Smooth muscle cell (in vitro differentiated cells): ENCODE measurements at regions not wholly inside any gene's neighbourhood (a gene's known extent, or its start where the extent isn't known, plus 50 kb on each side); places are given as distances from the start of the nearest gene placed in this dataset.

Experiments
- DNase-seq: peaks from one replicate; lab custom pipeline; 2025; ENCODE audit not compliant: unreplicated experiment; lab: John Stamatoyannopoulos, UW
- H2AFZ ChIP-seq: fragments of 200-600 bp; sonication (generic); 2 replicates; pipeline ENCODE4 v1.6.0; 2016; ENCODE audit warnings: antibody characterized with exemption, low read depth, mild to moderate bottlenecking
- H3F3A ChIP-seq: fragments of 200-600 bp; sonication (generic); 2 replicates; pipeline ENCODE4 v1.6.0; 2017; ENCODE audit warnings: antibody characterized with exemption, low read depth
- H3K27ac ChIP-seq: fragments of 200-600 bp; sonication (generic); 2 replicates; pipeline ENCODE4 v1.5.1; 2016; ENCODE audit warnings: low read depth, mild to moderate bottlenecking
- H3K27me3 ChIP-seq: fragments of 200-600 bp; sonication (generic); 2 replicates; pipeline ENCODE4 v1.6.1; 2016; ENCODE audit warnings: low read depth, mild to moderate bottlenecking
- H3K36me3 ChIP-seq: fragments of 200-600 bp; sonication (generic); 2 replicates; pipeline ENCODE4 v1.5.1; 2016; ENCODE audit warnings: low read depth
- H3K4me1 ChIP-seq: fragments of 200-600 bp; sonication (generic); 2 replicates; pipeline ENCODE4 v1.5.1; 2016; ENCODE audit warnings: low read depth
- H3K4me2 ChIP-seq: fragments of 200-600 bp; sonication (generic); 2 replicates; pipeline ENCODE4 v1.6.0; 2016; ENCODE audit warnings: mild to moderate bottlenecking
- H3K4me3 ChIP-seq: fragments of 200-600 bp; sonication (generic); 2 replicates; pipeline ENCODE4 v1.5.1; 2016; ENCODE audit warnings: mild to moderate bottlenecking
- H3K79me2 ChIP-seq: fragments of 200-600 bp; sonication (generic); 2 replicates; pipeline ENCODE4 v1.6.0; 2016; ENCODE audit warnings: low read depth, mild to moderate bottlenecking
- H3K9ac ChIP-seq: fragments of 200-600 bp; sonication (generic); 2 replicates; pipeline ENCODE4 v1.6.0; 2016; ENCODE audit warnings: low read depth
- H3K9me3 ChIP-seq: fragments of 200-600 bp; sonication (generic); replicated peaks from 2 replicates; pipeline ENCODE4 v1.5.1; 2016; ENCODE audit warnings: low read depth
- H4K20me1 ChIP-seq: fragments of 200-600 bp; sonication (generic); 2 replicates; pipeline ENCODE4 v1.6.0; 2016; ENCODE audit warnings: low read depth
- CTCF ChIP-seq: fragments of 200-600 bp; sonication (generic); IDR thresholded peaks from 2 replicates; pipeline ENCODE4 v1.5.1; 2017; ENCODE audit warnings: borderline replicate concordance, mild to moderate bottlenecking, antibody characterized with exemption; ENCODE audit not compliant: insufficient read depth, poor library complexity, severe bottlenecking
- WGBS: methylation state at CpG from one replicate; pipeline ENCODE4 v1.1.7; 2016; ENCODE audit warnings: low lambda C conversion rate; 5-methylcytosine and 5-hydroxymethylcytosine counted together

GRCh38 chr4:175147233-175147632 is 229.1 kb downstream of the ADAM29 start:
- Histone ChIP-seq H3K79me2 (no peaks in the 10 kb centered on the region), H3K9ac (no peak overlapping the region), H3K4me1 (no peaks in the 10 kb centered on the region), H2AFZ (no peak overlapping the region), H3K9me3 (no peaks in the 10 kb centered on the region), H3K4me2 (no peak overlapping the region), H4K20me1 (no peaks in the 10 kb centered on the region), H3K36me3 (no peaks in the 10 kb centered on the region), H3K27ac (no peak overlapping the region), H3F3A (no peaks in the 10 kb centered on the region), H3K27me3 (no peaks in the 10 kb centered on the region), H3K4me3 (no peak overlapping the region)
- WGBS = 95% methylated on average over 12 of the region's 12 CpGs
- DNase-seq = no peak
- no peak for TF ChIP-seq CTCF

- Histone ChIP-seq H3K4me2 (no peak overlapping the region), H3K4me1 (no peaks in the 10 kb centered on the region), H3K9ac (no peak overlapping the region), H3F3A (no peaks in the 10 kb centered on the region), H3K9me3 (no peaks in the 10 kb centered on the region), H3K27ac (no peak overlapping the region), H3K27me3 (no peaks in the 10 kb centered on the region), H3K4me3 (no peak overlapping the region), H4K20me1 (no peaks in the 10 kb centered on the region), H2AFZ (no peak overlapping the region), H3K79me2 (no peaks in the 10 kb centered on the region), H3K36me3 (no peaks in the 10 kb centered on the region)
- no peak for DNase-seq
- 87% methylated on average over 2 of the region's 2 CpGs for WGBS
- no peak for TF ChIP-seq CTCF
Observed at GRCh38 chr4:175166020-175166419, 247.9 kb downstream of the ADAM29 start.

GRCh38 chr4:175176710-175177109 is 258.6 kb downstream of the ADAM29 start:
- no peak overlapping the region for H3K27ac ChIP-seq
- WGBS = 85% methylated on average over 4 of the region's 4 CpGs
- no peak overlapping the region for H3K4me2 ChIP-seq
- H3K79me2 ChIP-seq = no peaks in the 10 kb centered on the region
- H4K20me1 ChIP-seq = no peaks in the 10 kb centered on the region
- H3K36me3 ChIP-seq = no peaks in the 10 kb centered on the region
- no peaks in the 10 kb centered on the region for H3K27me3 ChIP-seq
- DNase-seq = no peak
- no peak overlapping the region for H2AFZ ChIP-seq
- no peaks in the 10 kb centered on the region for H3K4me1 ChIP-seq
- no peak overlapping the region for H3K9ac ChIP-seq
- no peaks in the 10 kb centered on the region for H3K9me3 ChIP-seq
- H3F3A ChIP-seq = no peaks in the 10 kb centered on the region
- no peak for TF ChIP-seq CTCF
- no peak overlapping the region for H3K4me3 ChIP-seq

GRCh38 chr4:175190654-175191053 is 272.5 kb downstream of the ADAM29 start:
- no peaks in the 10 kb centered on the region for H3K36me3 ChIP-seq

More at GRCh38 chr4:175190654-175191053, 272.5 kb downstream of the ADAM29 start:
- no peak overlapping the region for H3K27ac ChIP-seq
- no peak overlapping the region for H2AFZ ChIP-seq
- H3K79me2 ChIP-seq = no peaks in the 10 kb centered on the region
- no peak overlapping the region for H3K4me2 ChIP-seq
- H3F3A ChIP-seq = no peaks in the 10 kb centered on the region
- H3K27me3 ChIP-seq = no peaks in the 10 kb centered on the region
- no peak for TF ChIP-seq CTCF
- no peak overlapping the region for H3K9ac ChIP-seq
- no peak for DNase-seq
- no peak overlapping the region for H3K4me3 ChIP-seq
- H3K4me1 ChIP-seq = no peaks in the 10 kb centered on the region
- 67% methylated on average over 3 of the region's 3 CpGs for WGBS
- H4K20me1 ChIP-seq = no peaks in the 10 kb centered on the region
- H3K9me3 ChIP-seq = no peaks in the 10 kb centered on the region
